Thoracic aorta (tissue), 2 donors: ENCODE measurements at regions not wholly inside any gene's neighbourhood (a gene's known extent, or its start where the extent isn't known, plus 50 kb on each side); places are given as distances from the start of the nearest gene placed in this dataset.

Experiments
- ATAC-seq: fragments of 150-250 bp; one replicate; pipeline ENCODE4 v1.8.0; 2017; ENCODE audit warnings: low read depth; ENCODE audit not compliant: insufficient number of reproducible peaks, low FRiP score
- DNase-seq: peaks from one replicate; pipeline ENCODE4 v3.0.0-alpha.2; 2020; ENCODE audit warnings: low spot score
- H3K27ac ChIP-seq, 2 donors: fragments of 200-600 bp; sonication (generic); 1 replicate in 1 of 2; 2 replicates in 1 of 2; pipeline ENCODE4 v1.5.1; 2016; ENCODE audit warnings: mild to moderate bottlenecking in 2 of 2, moderate library complexity in 2 of 2
- H3K27me3 ChIP-seq: fragments of 200-600 bp; sonication (generic); replicated peaks from 2 replicates; pipeline ENCODE4 v1.6.0; 2016; ENCODE audit warnings: mild to moderate bottlenecking; ENCODE audit not compliant: insufficient read depth
- H3K36me3 ChIP-seq: fragments of 200-600 bp; sonication (generic); one replicate; pipeline ENCODE4 v1.5.1; 2016
- H3K4me1 ChIP-seq, 2 donors: fragments of 200-600 bp; sonication (generic); 1 replicate in 1 of 2; 2 replicates in 1 of 2; pipeline versions ENCODE4 v1.5.1 to v1.6.0; 2016; ENCODE audit warnings: low read depth in 2 of 2, mild to moderate bottlenecking in 1 of 2; ENCODE audit not compliant: control insufficient read depth in 1 of 2
- H3K4me3 ChIP-seq: fragments of 200-600 bp; sonication (generic); 2 replicates; pipeline ENCODE4 v1.5.1; 2016; ENCODE audit warnings: mild to moderate bottlenecking
- H3K9me3 ChIP-seq: fragments of 200-600 bp; sonication (generic); 2 replicates; pipeline ENCODE4 v1.5.1; 2016
- CTCF ChIP-seq: fragments of 200-600 bp; sonication (generic); IDR thresholded peaks from one replicate; pipeline ENCODE4 v1.5.1; 2019; ENCODE audit warnings: antibody characterized with exemption

GRCh38 chr14:62159314-62159713 lies 397.1 kb downstream of the SNAPC1 start:
- Histone ChIP-seq H3K27ac (no peak overlapping the region), H3K27me3 (no peaks in the 10 kb centered on the region), H3K4me3 (no peak overlapping the region), H3K9me3 (no peaks in the 10 kb centered on the region), H3K4me1 (no peaks in the 10 kb centered on the region), H3K36me3 (no peaks in the 10 kb centered on the region)
- DNase-seq: no peak
- ATAC-seq: no peak
- TF ChIP-seq CTCF: no peak

GRCh38 chr14:62162998-62163589 lies 400.9 kb downstream of the SNAPC1 start:
- H3K4me1 ChIP-seq: no peaks in the 10 kb centered on the region
- no peak overlapping the region for H3K4me3 ChIP-seq
- TF ChIP-seq CTCF: no peak
- H3K36me3 ChIP-seq: no peaks in the 10 kb centered on the region
- no peaks in the 10 kb centered on the region for H3K27me3 ChIP-seq
- no peak overlapping the region for H3K27ac ChIP-seq
- no peaks in the 10 kb centered on the region for H3K9me3 ChIP-seq
- no peak for DNase-seq
- ATAC-seq: no peak

GRCh38 chr14:62168564-62169155 lies 406.4 kb downstream of the SNAPC1 start:
- Histone ChIP-seq H3K9me3 (no peaks in the 10 kb centered on the region), H3K27me3 (no peaks in the 10 kb centered on the region), H3K4me3 (no peak overlapping the region), H3K4me1 (no peaks in the 10 kb centered on the region), H3K27ac (no peak overlapping the region), H3K36me3 (no peaks in the 10 kb centered on the region)
- no peak for TF ChIP-seq CTCF
- ATAC-seq (no peak), DNase-seq (no peak)

GRCh38 chr14:62179367-62180018 lies 417.3 kb downstream of the SNAPC1 start:
- Histone ChIP-seq H3K9me3 (no peaks in the 10 kb centered on the region), H3K27ac (no peak overlapping the region), H3K27me3 (no peaks in the 10 kb centered on the region), H3K36me3 (no peaks in the 10 kb centered on the region), H3K4me3 (no peak overlapping the region), H3K4me1 (no peaks in the 10 kb centered on the region)
- no peak for TF ChIP-seq CTCF
- ATAC-seq: no peak
- DNase-seq: no peak

GRCh38 chr14:62181591-62181990 lies 419.4 kb downstream of the SNAPC1 start:
- ATAC-seq (no peak), DNase-seq (no peak)
- no peaks in the 10 kb centered on the region for H3K27me3 ChIP-seq
- H3K36me3 ChIP-seq: no peaks in the 10 kb centered on the region
- no peak overlapping the region for H3K4me3 ChIP-seq
- H3K4me1 ChIP-seq: no peaks in the 10 kb centered on the region
- no peak overlapping the region for H3K27ac ChIP-seq
- H3K9me3 ChIP-seq: no peaks in the 10 kb centered on the region
- TF ChIP-seq CTCF: no peak
